Endothelial cell of umbilical vein (primary cell): ENCODE measurements at regions not wholly inside any gene's neighbourhood (a gene's known extent, or its start where the extent isn't known, plus 50 kb on each side); places are given as distances from the start of the nearest gene placed in this dataset.

Experiments
- EZH2 ChIP-seq: IDR thresholded peaks from 2 replicates; pipeline ENCODE4 v1.6.1; 2012; ENCODE audit warnings: borderline replicate concordance, low read depth, mild to moderate bottlenecking, moderate library complexity, low read length, inconsistent platforms; ENCODE audit not compliant: severe bottlenecking
- GATA2 ChIP-seq: IDR thresholded peaks from 2 replicates; pipeline ENCODE4 v1.7.0; 2011; ENCODE audit warnings: low read depth, mild to moderate bottlenecking, moderate library complexity, mixed read lengths, low read length; ENCODE audit not compliant: insufficient read length, insufficient read depth
- JUN ChIP-seq: IDR thresholded peaks from 2 replicates; pipeline ENCODE4 v1.6.1; 2011; ENCODE audit warnings: borderline replicate concordance, low read depth; ENCODE audit not compliant: insufficient read length, insufficient read depth
- MYC ChIP-seq: IDR thresholded peaks from one replicate; pipeline ENCODE4 v1.6.1; 2011; ENCODE audit warnings: mild to moderate bottlenecking, low read depth, low read length
- POLR2A ChIP-seq: IDR thresholded peaks from 2 replicates; pipeline ENCODE4 v1.6.1; 2012; ENCODE audit warnings: low read depth, mild to moderate bottlenecking, control low read depth, low read length
- POLR2AphosphoS5 ChIP-seq: IDR thresholded peaks from 2 replicates; pipeline ENCODE4 v1.6.1; 2012; ENCODE audit warnings: low read depth, mild to moderate bottlenecking, control low read depth, low read length, moderate library complexity; ENCODE audit not compliant: insufficient read depth
- TF ChIP-seq, protein P1 (sequence below), 2 donors: IDR thresholded peaks; 1 replicate in 1 of 2; 2 replicates in 1 of 2; pipeline ENCODE4 v1.5.1; 2011; ENCODE audit warnings: low read length in 2 of 2, mild to moderate bottlenecking in 2 of 2, moderate library complexity in 2 of 2, control low read depth in 1 of 2, inconsistent platforms in 1 of 2, low read depth in 1 of 2; ENCODE audit not compliant: insufficient read depth in 1 of 2; ENCODE audit errors: extremely low read depth in 1 of 2

DNA sequence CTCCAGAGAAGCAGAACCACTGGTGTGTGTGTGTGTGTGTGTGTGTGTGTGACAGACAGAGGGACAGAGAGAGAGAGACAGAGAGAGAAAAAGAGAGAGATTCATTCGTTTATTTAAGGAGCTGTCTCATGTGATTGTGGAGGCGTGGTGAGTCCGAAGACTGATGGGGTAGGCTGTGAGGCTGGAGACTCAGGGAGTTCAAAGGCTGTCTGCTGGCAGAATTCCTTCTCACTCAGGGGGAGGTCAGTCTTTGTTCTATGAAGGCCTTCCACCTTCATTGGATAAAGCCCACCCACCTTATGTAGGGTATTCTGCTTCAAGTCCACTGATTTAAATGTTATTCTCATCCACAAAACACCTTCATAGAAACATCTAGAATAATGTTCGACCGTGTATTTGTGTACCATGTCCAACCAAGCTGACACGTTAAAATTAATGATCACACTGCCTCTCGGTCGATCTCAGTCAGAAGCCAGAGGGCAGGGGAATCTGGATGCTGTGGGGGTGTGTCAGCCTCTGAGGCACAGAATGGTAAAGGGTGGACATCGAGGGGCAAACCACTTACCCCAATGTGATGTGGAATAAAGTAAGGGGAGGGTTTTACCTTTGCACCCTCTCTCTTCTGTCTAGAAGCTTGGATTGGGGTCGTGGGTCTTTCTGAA, 275.6 kb downstream of the SLC4A3 start:
- TF ChIP-seq, protein P1, sequence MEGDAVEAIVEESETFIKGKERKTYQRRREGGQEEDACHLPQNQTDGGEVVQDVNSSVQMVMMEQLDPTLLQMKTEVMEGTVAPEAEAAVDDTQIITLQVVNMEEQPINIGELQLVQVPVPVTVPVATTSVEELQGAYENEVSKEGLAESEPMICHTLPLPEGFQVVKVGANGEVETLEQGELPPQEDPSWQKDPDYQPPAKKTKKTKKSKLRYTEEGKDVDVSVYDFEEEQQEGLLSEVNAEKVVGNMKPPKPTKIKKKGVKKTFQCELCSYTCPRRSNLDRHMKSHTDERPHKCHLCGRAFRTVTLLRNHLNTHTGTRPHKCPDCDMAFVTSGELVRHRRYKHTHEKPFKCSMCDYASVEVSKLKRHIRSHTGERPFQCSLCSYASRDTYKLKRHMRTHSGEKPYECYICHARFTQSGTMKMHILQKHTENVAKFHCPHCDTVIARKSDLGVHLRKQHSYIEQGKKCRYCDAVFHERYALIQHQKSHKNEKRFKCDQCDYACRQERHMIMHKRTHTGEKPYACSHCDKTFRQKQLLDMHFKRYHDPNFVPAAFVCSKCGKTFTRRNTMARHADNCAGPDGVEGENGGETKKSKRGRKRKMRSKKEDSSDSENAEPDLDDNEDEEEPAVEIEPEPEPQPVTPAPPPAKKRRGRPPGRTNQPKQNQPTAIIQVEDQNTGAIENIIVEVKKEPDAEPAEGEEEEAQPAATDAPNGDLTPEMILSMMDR (IDR thresholded peaks at IDR 0.05; ENCODE audit: extremely low read depth in 1 of 2, insufficient read depth in 1 of 2, low read depth in 1 of 2, low read length in 2 of 2) = no peak
- TF ChIP-seq POLR2A (no peak), JUN (no peak), MYC (no peak), EZH2 (no peak), GATA2 (no peak), POLR2AphosphoS5 (no peak)
